CD8-positive, alpha-beta memory T cell (primary cell): ENCODE measurements at regions not wholly inside any gene's neighbourhood (a gene's known extent, or its start where the extent isn't known, plus 50 kb on each side); places are given as distances from the start of the nearest gene placed in this dataset.

Source experiments
- CTCF ChIA-PET: fragments of 350-600 bp; sonication (Branson Sonifier 250); formaldehyde crosslinking; loops from one replicate; lab custom pipeline; 2021; ENCODE audit warnings: antibody characterized with exemption; lab: Charles Lee
- POLR2A ChIA-PET: fragments of 350-600 bp; sonication (Branson Sonifier 250); formaldehyde crosslinking; loops from one replicate; lab custom pipeline; 2021; ENCODE audit warnings: antibody characterized with exemption; lab: Charles Lee
- DNase-seq, 5 donors: peaks; one replicate each; pipeline versions ENCODE4 v3.0.0 to v3.0.0-alpha.2; 2020 to 2022; ENCODE audit warnings: mixed read lengths in 1 of 5
- H3K27ac ChIP-seq: one replicate; pipeline ENCODE4 v1.7.0; 2013; ENCODE audit warnings: low read depth, mild to moderate bottlenecking, low read length, moderate library complexity
- H3K27me3 ChIP-seq: 2 replicates; pipeline ENCODE4 v1.7.0; 2013; ENCODE audit warnings: low read length, mild to moderate bottlenecking; ENCODE audit not compliant: insufficient read depth, poor library complexity, severe bottlenecking
- H3K36me3 ChIP-seq: 2 replicates; pipeline ENCODE4 v1.7.0; 2013; ENCODE audit warnings: mild to moderate bottlenecking, low read length, moderate library complexity; ENCODE audit not compliant: insufficient read depth
- H3K4me1 ChIP-seq: 2 replicates; pipeline ENCODE4 v1.7.0; 2013; ENCODE audit warnings: mild to moderate bottlenecking, low read length, moderate library complexity; ENCODE audit not compliant: insufficient read depth
- H3K4me3 ChIP-seq: 2 replicates; pipeline ENCODE4 v1.7.0; 2013; ENCODE audit warnings: mild to moderate bottlenecking, low read length
- H3K9me3 ChIP-seq: 2 replicates; pipeline ENCODE4 v1.7.0; 2013; ENCODE audit warnings: mild to moderate bottlenecking, low read length
- H3K27ac Mint-ChIP-seq, 8 donors: one replicate each; pipeline ENCODE4 v1.8.0; 2020 to 2021; ENCODE audit warnings: mixed read lengths in 8 of 8, mild to moderate bottlenecking in 6 of 8, inconsistent platforms in 3 of 8, moderate library complexity in 3 of 8
- H3K27me3 Mint-ChIP-seq, 2 donors: one replicate each; pipeline ENCODE4 v1.8.0; 2020 to 2021; ENCODE audit warnings: mixed read lengths in 2 of 2, mild to moderate bottlenecking in 1 of 2, moderate library complexity in 1 of 2
- H3K36me3 Mint-ChIP-seq, 3 donors: one replicate each; pipeline ENCODE4 v1.8.0; 2020 to 2021; ENCODE audit warnings: mixed read lengths in 3 of 3, inconsistent platforms in 1 of 3, mild to moderate bottlenecking in 1 of 3
- H3K4me1 Mint-ChIP-seq, 3 donors: one replicate each; pipeline ENCODE4 v1.8.0; 2020 to 2021; ENCODE audit warnings: mixed read lengths in 3 of 3, inconsistent platforms in 1 of 3, mild to moderate bottlenecking in 1 of 3
- H3K4me3 Mint-ChIP-seq, 7 donors: one replicate each; pipeline ENCODE4 v1.8.0; 2020 to 2021; ENCODE audit warnings: mixed read lengths in 7 of 7, mild to moderate bottlenecking in 6 of 7, moderate library complexity in 4 of 7, inconsistent platforms in 2 of 7
- H3K9me3 Mint-ChIP-seq, 5 donors: one replicate each; pipeline ENCODE4 v1.8.0; 2020 to 2022; ENCODE audit warnings: mixed read lengths in 5 of 5, mild to moderate bottlenecking in 3 of 5, moderate library complexity in 2 of 5, inconsistent platforms in 1 of 5

- Histone ChIP-seq H3K27me3 (no peaks in the 10 kb centered on the region), H3K4me1 (no peaks in the 10 kb centered on the region), H3K36me3 (no peaks in the 10 kb centered on the region), H3K27ac (no peak overlapping the region), H3K4me3 (no peak overlapping the region), H3K9me3 (no peaks in the 10 kb centered on the region)
- DNase-seq = no peak
- ChIA-PET POLR2A (no interaction called here), CTCF (no interaction called here)
- Mint-ChIP-seq H3K4me3 (no peak overlapping the region), H3K27ac (no peak overlapping the region), H3K4me1 (no peaks in the 10 kb centered on the region), H3K27me3 (peaks cover 2 to 3% of the 10 kb centered on the region in 2 donors), H3K36me3 (no peaks in the 10 kb centered on the region), H3K9me3 (peaks cover 0 to 2% (median 0%) of the 10 kb centered on the region in 5 donors)
These were observed 820.4 kb upstream of the ALCAM start for GRCh38 chr3:104546301-104546700.

GRCh38 chr3:104547031-104547430 lies 819.7 kb upstream of the ALCAM start:
- ChIA-PET CTCF (no interaction called here), POLR2A (no interaction called here)
- H3K27me3 Mint-ChIP-seq = peaks cover 2 to 3% of the 10 kb centered on the region in 2 donors
- H3K4me1 Mint-ChIP-seq = no peaks in the 10 kb centered on the region
- no peaks in the 10 kb centered on the region for H3K36me3 Mint-ChIP-seq
- no peak overlapping the region for H3K4me3 Mint-ChIP-seq
- H3K9me3 ChIP-seq = no peaks in the 10 kb centered on the region
- H3K9me3 Mint-ChIP-seq = peaks cover 0 to 2% (median 0%) of the 10 kb centered on the region in 5 donors
- H3K27me3 ChIP-seq = no peaks in the 10 kb centered on the region
- H3K36me3 ChIP-seq = no peaks in the 10 kb centered on the region
- H3K27ac Mint-ChIP-seq = no peak overlapping the region
- no peak overlapping the region for H3K4me3 ChIP-seq
- DNase-seq = no peak
- no peak overlapping the region for H3K27ac ChIP-seq
- H3K4me1 ChIP-seq = no peaks in the 10 kb centered on the region

- H3K4me1 Mint-ChIP-seq = no peaks in the 10 kb centered on the region
- no peak for DNase-seq
- no peaks in the 10 kb centered on the region for H3K36me3 Mint-ChIP-seq
- no peaks in the 10 kb centered on the region for H3K9me3 ChIP-seq
- CTCF ChIA-PET = no interaction called here
- no peaks in the 10 kb centered on the region for H3K27me3 ChIP-seq
- peak overlapping the region in 1 of 8 donors; percentile 21 for H3K27ac Mint-ChIP-seq
- H3K27ac ChIP-seq = no peak overlapping the region
- POLR2A ChIA-PET = no interaction called here
- H3K27me3 Mint-ChIP-seq = peaks cover 2 to 3% of the 10 kb centered on the region in 2 donors
- H3K9me3 Mint-ChIP-seq = peaks cover 0 to 2% (median 0%) of the 10 kb centered on the region in 5 donors
- H3K4me3 ChIP-seq = no peak overlapping the region
- no peaks in the 10 kb centered on the region for H3K4me1 ChIP-seq
- no peaks in the 10 kb centered on the region for H3K36me3 ChIP-seq
- H3K4me3 Mint-ChIP-seq = no peak overlapping the region
These were observed 818.3 kb upstream of the ALCAM start for GRCh38 chr3:104548401-104548800.

- Histone ChIP-seq H3K9me3 (no peaks in the 10 kb centered on the region), H3K4me3 (no peak overlapping the region), H3K27ac (no peak overlapping the region), H3K27me3 (no peaks in the 10 kb centered on the region), H3K4me1 (no peaks in the 10 kb centered on the region), H3K36me3 (no peaks in the 10 kb centered on the region)
- no peak for DNase-seq
- H3K27ac Mint-ChIP-seq = no peak overlapping the region
- no peaks in the 10 kb centered on the region for H3K4me1 Mint-ChIP-seq
- H3K36me3 Mint-ChIP-seq = no peaks in the 10 kb centered on the region
- ChIA-PET POLR2A (no interaction called here), CTCF (no interaction called here)
- peaks cover 2 to 3% of the 10 kb centered on the region in 2 donors for H3K27me3 Mint-ChIP-seq
- peaks cover 0 to 2% (median 0%) of the 10 kb centered on the region in 5 donors for H3K9me3 Mint-ChIP-seq
- no peak overlapping the region for H3K4me3 Mint-ChIP-seq
These were observed 817.5 kb upstream of the ALCAM start for GRCh38 chr3:104549099-104549714.

GRCh38 chr3:104553121-104553520 lies 813.6 kb upstream of the ALCAM start:
- ChIA-PET POLR2A (no interaction called here), CTCF (no interaction called here)
- peak overlapping the region in 1 of 8 donors; percentile 51 for H3K27ac Mint-ChIP-seq
- peaks cover 0 to 2% (median 0%) of the 10 kb centered on the region in 5 donors for H3K9me3 Mint-ChIP-seq
- no peaks in the 10 kb centered on the region for H3K4me1 Mint-ChIP-seq
- H3K4me3 Mint-ChIP-seq = no peak overlapping the region
- Histone ChIP-seq H3K27ac (no peak overlapping the region), H3K27me3 (no peaks in the 10 kb centered on the region), H3K36me3 (no peaks in the 10 kb centered on the region), H3K4me3 (no peak overlapping the region), H3K9me3 (no peaks in the 10 kb centered on the region), H3K4me1 (no peaks in the 10 kb centered on the region)
- H3K36me3 Mint-ChIP-seq = no peaks in the 10 kb centered on the region
- no peaks in the 10 kb centered on the region for H3K27me3 Mint-ChIP-seq
- no peak for DNase-seq

GRCh38 chr3:104554425-104554824 lies 812.3 kb upstream of the ALCAM start:
- no peak for DNase-seq
- Histone ChIP-seq H3K4me3 (no peak overlapping the region), H3K27ac (no peak overlapping the region), H3K4me1 (no peaks in the 10 kb centered on the region), H3K36me3 (no peaks in the 10 kb centered on the region), H3K9me3 (no peaks in the 10 kb centered on the region), H3K27me3 (no peaks in the 10 kb centered on the region)
- CTCF ChIA-PET = no interaction called here
- no peaks in the 10 kb centered on the region for H3K27me3 Mint-ChIP-seq
- H3K4me3 Mint-ChIP-seq = no peak overlapping the region
- H3K9me3 Mint-ChIP-seq = no peaks in the 10 kb centered on the region
- no peak overlapping the region for H3K27ac Mint-ChIP-seq
- no peaks in the 10 kb centered on the region for H3K36me3 Mint-ChIP-seq
- POLR2A ChIA-PET = no interaction called here
- H3K4me1 Mint-ChIP-seq = no peaks in the 10 kb centered on the region

- H3K27me3 Mint-ChIP-seq = no peaks in the 10 kb centered on the region
- CTCF ChIA-PET = no interaction called here
- Histone ChIP-seq H3K36me3 (no peaks in the 10 kb centered on the region), H3K27ac (no peak overlapping the region), H3K9me3 (no peaks in the 10 kb centered on the region), H3K4me1 (no peaks in the 10 kb centered on the region), H3K27me3 (no peaks in the 10 kb centered on the region), H3K4me3 (no peak overlapping the region)
- H3K4me1 Mint-ChIP-seq = no peaks in the 10 kb centered on the region
- no peak for DNase-seq
- no peaks in the 10 kb centered on the region for H3K9me3 Mint-ChIP-seq
- no peak overlapping the region for H3K4me3 Mint-ChIP-seq
- H3K27ac Mint-ChIP-seq = no peak overlapping the region
- POLR2A ChIA-PET = no interaction called here
- no peaks in the 10 kb centered on the region for H3K36me3 Mint-ChIP-seq
These were observed 811.0 kb upstream of the ALCAM start for GRCh38 chr3:104555728-104556127.

- H3K9me3 ChIP-seq = no peaks in the 10 kb centered on the region
- no peaks in the 10 kb centered on the region for H3K36me3 Mint-ChIP-seq
- no peak overlapping the region for H3K4me3 Mint-ChIP-seq
- peak overlapping the region in 1 of 8 donors; percentile 27 for H3K27ac Mint-ChIP-seq
- no peaks in the 10 kb centered on the region for H3K27me3 ChIP-seq
- no peaks in the 10 kb centered on the region for H3K36me3 ChIP-seq
- no peaks in the 10 kb centered on the region for H3K27me3 Mint-ChIP-seq
- no peak overlapping the region for H3K4me3 ChIP-seq
- H3K9me3 Mint-ChIP-seq = no peaks in the 10 kb centered on the region
- CTCF ChIA-PET = no interaction called here
- POLR2A ChIA-PET = no interaction called here
- H3K4me1 Mint-ChIP-seq = no peaks in the 10 kb centered on the region
- H3K4me1 ChIP-seq = no peaks in the 10 kb centered on the region
- DNase-seq = no peak
- H3K27ac ChIP-seq = no peak overlapping the region
These were observed 810.2 kb upstream of the ALCAM start for GRCh38 chr3:104556372-104557078.
